ENCODE measurements at regions not wholly inside any gene's neighbourhood (a gene's known extent, or its start where the extent isn't known, plus 50 kb on each side); places are given as distances from the start of the nearest gene placed in this dataset.
"Not testable (repeated sequence)": the region's sequence is repeated elsewhere in the genome, so short reads cannot be mapped to it uniquely, and the experiment has no call there.

- H3K4me1 ChIP-seq (ENCODE audit: control insufficient read depth in 5 of 5, insufficient read depth in 5 of 5, low read length in 5 of 5) = no peaks in the 10 kb centered on the region
- no peaks in the 10 kb centered on the region for H3K27me3 ChIP-seq (ENCODE audit: control insufficient read depth in 5 of 5, insufficient read depth in 4 of 5, low read length in 5 of 5)
- no peak overlapping the region for H3K27ac ChIP-seq (ENCODE audit: low read depth, low read length)
- H3K9ac ChIP-seq (ENCODE audit: low read length in 5 of 5) = no peak overlapping the region
- H3K9me3 ChIP-seq (ENCODE audit: control insufficient read depth in 5 of 5, low read length in 5 of 5) = peaks cover 0 to 3% (median 0%) of the 10 kb centered on the region in 5 donors
- H3K36me3 ChIP-seq (ENCODE audit: control insufficient read depth in 5 of 5, insufficient read depth in 5 of 5, low read length in 5 of 5) = no peaks in the 10 kb centered on the region
- no peak overlapping the region for H3K4me3 ChIP-seq (ENCODE audit: low read depth in 1 of 5, low read length in 5 of 5)
Measured at GRCh38 chr2:224159345-224159928, 120.4 kb upstream of the SERPINE2 start.

DNA sequence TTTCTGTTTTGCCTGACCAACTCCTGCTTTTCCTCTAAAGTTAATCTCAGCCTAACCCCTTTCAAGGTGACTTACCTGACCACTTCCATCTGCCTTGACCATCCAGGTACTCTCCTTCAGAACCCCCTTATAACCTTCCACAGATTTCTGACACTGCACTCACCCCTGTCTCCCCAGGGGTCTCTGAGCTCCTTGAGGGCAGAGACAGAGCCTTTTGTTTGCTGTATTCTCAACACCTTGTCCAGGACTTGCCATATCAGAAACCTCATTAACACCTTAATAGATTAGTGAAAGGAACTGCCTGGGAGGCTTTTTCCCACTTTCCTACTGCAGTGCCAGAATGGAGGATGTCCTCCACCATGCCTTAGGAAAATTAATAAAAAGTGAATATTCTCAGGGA is 119.7 kb upstream of the SERPINE2 start:
- Histone ChIP-seq H3K4me1 (ENCODE audit: control insufficient read depth in 5 of 5, insufficient read depth in 5 of 5, low read length in 5 of 5) (no peaks in the 10 kb centered on the region), H3K36me3 (ENCODE audit: control insufficient read depth in 5 of 5, insufficient read depth in 5 of 5, low read length in 5 of 5) (no peaks in the 10 kb centered on the region), H3K9me3 (ENCODE audit: control insufficient read depth in 5 of 5, low read length in 5 of 5) (peaks cover 0 to 3% (median 0%) of the 10 kb centered on the region in 5 donors), H3K4me3 (ENCODE audit: low read depth in 1 of 5, low read length in 5 of 5) (no peak overlapping the region), H3K9ac (ENCODE audit: low read length in 5 of 5) (no peak overlapping the region), H3K27ac (ENCODE audit: low read depth, low read length) (no peak overlapping the region), H3K27me3 (ENCODE audit: control insufficient read depth in 5 of 5, insufficient read depth in 4 of 5, low read length in 5 of 5) (no peaks in the 10 kb centered on the region)

- H3K36me3 ChIP-seq (ENCODE audit: control insufficient read depth in 5 of 5, insufficient read depth in 5 of 5, low read length in 5 of 5) = no peaks in the 10 kb centered on the region
- H3K27me3 ChIP-seq (ENCODE audit: control insufficient read depth in 5 of 5, insufficient read depth in 4 of 5, low read length in 5 of 5) = no peaks in the 10 kb centered on the region
- no peaks in the 10 kb centered on the region for H3K4me1 ChIP-seq (ENCODE audit: control insufficient read depth in 5 of 5, insufficient read depth in 5 of 5, low read length in 5 of 5)
- H3K9ac ChIP-seq (ENCODE audit: low read length in 5 of 5) = no peak overlapping the region
- peaks cover 0 to 3% (median 0%) of the 10 kb centered on the region in 5 donors for H3K9me3 ChIP-seq (ENCODE audit: control insufficient read depth in 5 of 5, low read length in 5 of 5)
- H3K27ac ChIP-seq (ENCODE audit: low read depth, low read length) = no peak overlapping the region
- H3K4me3 ChIP-seq (ENCODE audit: low read depth in 1 of 5, low read length in 5 of 5) = no peak overlapping the region
Measured at GRCh38 chr2:224158061-224158460, 119.0 kb upstream of the SERPINE2 start.

- Histone ChIP-seq H3K4me3 (ENCODE audit: low read depth in 1 of 5, low read length in 5 of 5) (no peak overlapping the region), H3K27ac (ENCODE audit: low read depth, low read length) (no peak overlapping the region), H3K9me3 (ENCODE audit: control insufficient read depth in 5 of 5, low read length in 5 of 5) (peaks cover 0 to 3% (median 0%) of the 10 kb centered on the region in 5 donors), H3K27me3 (ENCODE audit: control insufficient read depth in 5 of 5, insufficient read depth in 4 of 5, low read length in 5 of 5) (no peaks in the 10 kb centered on the region), H3K4me1 (ENCODE audit: control insufficient read depth in 5 of 5, insufficient read depth in 5 of 5, low read length in 5 of 5) (no peaks in the 10 kb centered on the region), H3K36me3 (ENCODE audit: control insufficient read depth in 5 of 5, insufficient read depth in 5 of 5, low read length in 5 of 5) (no peaks in the 10 kb centered on the region), H3K9ac (ENCODE audit: low read length in 5 of 5) (no peak overlapping the region)
Measured at GRCh38 chr2:224157655-224158054, 118.6 kb upstream of the SERPINE2 start.

DNA sequence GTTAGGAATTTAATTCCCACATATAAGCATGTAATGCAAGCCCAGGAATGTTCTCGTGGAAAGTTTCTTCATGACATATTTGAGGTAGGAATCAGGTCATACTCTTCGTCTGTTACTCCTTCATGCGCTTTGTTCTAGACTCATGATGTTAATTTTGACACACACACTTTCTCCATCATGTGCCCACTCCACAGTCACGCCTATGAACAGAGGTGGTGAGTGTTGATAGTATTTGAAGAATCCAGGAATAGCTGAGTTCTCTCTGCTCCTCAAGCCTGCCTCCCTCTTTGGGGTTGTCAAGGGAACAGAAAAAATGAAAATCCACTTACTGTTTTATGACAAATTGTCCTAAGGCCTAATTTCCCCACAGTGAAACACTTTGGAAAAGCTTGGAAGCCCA is 117.3 kb upstream of the SERPINE2 start:
- Histone ChIP-seq H3K4me1 (ENCODE audit: control insufficient read depth in 5 of 5, insufficient read depth in 5 of 5, low read length in 5 of 5) (no peaks in the 10 kb centered on the region), H3K4me3 (ENCODE audit: low read depth in 1 of 5, low read length in 5 of 5) (no peak overlapping the region)

GRCh38 chr2:224155896-224156295 is 116.8 kb upstream of the SERPINE2 start:
- H3K36me3 ChIP-seq (ENCODE audit: control insufficient read depth in 5 of 5, insufficient read depth in 5 of 5, low read length in 5 of 5) = no peaks in the 10 kb centered on the region

More for the DNA sequence above, 117.3 kb upstream of the SERPINE2 start:
- H3K27ac ChIP-seq (ENCODE audit: low read depth, low read length) = no peak overlapping the region
- H3K27me3 ChIP-seq (ENCODE audit: control insufficient read depth in 5 of 5, insufficient read depth in 4 of 5, low read length in 5 of 5) = no peaks in the 10 kb centered on the region
- H3K9ac ChIP-seq (ENCODE audit: low read length in 5 of 5) = no peak overlapping the region
- H3K36me3 ChIP-seq (ENCODE audit: control insufficient read depth in 5 of 5, insufficient read depth in 5 of 5, low read length in 5 of 5) = no peaks in the 10 kb centered on the region
- H3K9me3 ChIP-seq (ENCODE audit: control insufficient read depth in 5 of 5, low read length in 5 of 5) = peaks cover 0 to 6% (median 3%) of the 10 kb centered on the region in 5 donors

DNA sequence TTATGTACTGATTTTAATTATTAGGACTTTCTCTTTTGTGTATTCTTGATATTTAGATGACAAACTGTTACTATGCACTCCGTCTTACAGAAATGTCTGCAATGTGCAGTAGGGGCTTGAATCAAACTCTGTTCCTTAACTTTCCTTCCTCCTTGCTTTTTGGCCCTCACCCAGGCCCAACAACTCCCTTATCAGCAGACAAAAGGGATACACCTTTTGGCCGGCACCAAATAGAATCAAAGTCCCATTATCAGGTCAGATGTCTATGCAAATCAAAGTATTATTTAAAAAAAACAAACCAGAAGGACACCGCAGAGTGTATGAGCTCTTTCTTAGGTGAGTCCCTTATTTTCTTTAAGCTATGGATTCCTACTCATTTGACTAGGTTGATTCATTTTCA is 116.3 kb upstream of the SERPINE2 start:
- H3K9me3 ChIP-seq (ENCODE audit: control insufficient read depth in 5 of 5, low read length in 5 of 5) = peaks cover 0 to 5% (median 3%) of the 10 kb centered on the region in 5 donors
- H3K36me3 ChIP-seq (ENCODE audit: control insufficient read depth in 5 of 5, insufficient read depth in 5 of 5, low read length in 5 of 5) = no peaks in the 10 kb centered on the region
- no peaks in the 10 kb centered on the region for H3K27me3 ChIP-seq (ENCODE audit: control insufficient read depth in 5 of 5, insufficient read depth in 4 of 5, low read length in 5 of 5)
- no peak overlapping the region for H3K27ac ChIP-seq (ENCODE audit: low read depth, low read length)
- no peaks in the 10 kb centered on the region for H3K4me1 ChIP-seq (ENCODE audit: control insufficient read depth in 5 of 5, insufficient read depth in 5 of 5, low read length in 5 of 5)
- no peak overlapping the region for H3K9ac ChIP-seq (ENCODE audit: low read length in 5 of 5)
- H3K4me3 ChIP-seq (ENCODE audit: low read depth in 1 of 5, low read length in 5 of 5) = no peak overlapping the region

More at GRCh38 chr2:224155896-224156295, 116.8 kb upstream of the SERPINE2 start:
- H3K27ac ChIP-seq (ENCODE audit: low read depth, low read length) = no peak overlapping the region
- H3K9ac ChIP-seq (ENCODE audit: low read length in 5 of 5) = no peak overlapping the region
- no peaks in the 10 kb centered on the region for H3K27me3 ChIP-seq (ENCODE audit: control insufficient read depth in 5 of 5, insufficient read depth in 4 of 5, low read length in 5 of 5)
- peaks cover 0 to 5% (median 3%) of the 10 kb centered on the region in 5 donors for H3K9me3 ChIP-seq (ENCODE audit: control insufficient read depth in 5 of 5, low read length in 5 of 5)
- H3K4me3 ChIP-seq (ENCODE audit: low read depth in 1 of 5, low read length in 5 of 5) = no peak overlapping the region
- H3K4me1 ChIP-seq (ENCODE audit: control insufficient read depth in 5 of 5, insufficient read depth in 5 of 5, low read length in 5 of 5) = no peaks in the 10 kb centered on the region

DNA sequence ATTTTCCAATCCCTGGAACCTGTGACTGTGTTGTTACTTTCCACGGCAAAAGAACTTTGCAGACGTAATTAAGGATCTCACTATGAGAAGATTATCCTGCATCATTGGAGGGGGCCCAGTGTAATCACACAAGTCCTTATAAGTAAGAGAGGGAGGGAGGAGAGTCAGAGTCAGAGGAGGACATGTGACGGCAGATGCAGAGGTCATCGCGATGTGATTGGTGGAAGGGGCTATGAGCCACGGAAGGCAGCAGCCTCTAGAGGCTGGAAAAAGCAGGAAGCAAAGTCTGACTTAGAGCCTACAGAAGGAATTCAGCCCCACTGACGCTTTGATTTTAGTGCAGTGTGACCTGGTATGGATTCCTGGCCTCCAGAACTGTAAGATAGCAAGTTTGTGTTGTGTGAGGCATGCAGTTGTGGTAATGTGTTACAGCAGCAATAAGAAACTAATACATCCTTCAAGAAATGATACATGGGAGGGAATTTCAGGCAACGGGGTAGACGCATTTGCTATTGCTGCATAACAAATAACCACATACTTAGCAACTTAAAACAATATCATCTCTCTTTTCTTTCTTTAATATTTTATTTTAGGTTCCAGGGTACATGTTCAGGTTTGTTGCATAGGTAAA is 112.7 kb upstream of the SERPINE2 start:
- Histone ChIP-seq H3K36me3 (ENCODE audit: control insufficient read depth in 5 of 5, insufficient read depth in 5 of 5, low read length in 5 of 5) (no peaks in the 10 kb centered on the region), H3K4me3 (ENCODE audit: low read depth in 1 of 5, low read length in 5 of 5) (no peak overlapping the region), H3K4me1 (ENCODE audit: control insufficient read depth in 5 of 5, insufficient read depth in 5 of 5, low read length in 5 of 5) (no peaks in the 10 kb centered on the region), H3K27ac (ENCODE audit: low read depth, low read length) (no peak overlapping the region), H3K27me3 (ENCODE audit: control insufficient read depth in 5 of 5, insufficient read depth in 4 of 5, low read length in 5 of 5) (no peaks in the 10 kb centered on the region), H3K9me3 (ENCODE audit: control insufficient read depth in 5 of 5, low read length in 5 of 5) (peaks cover 0 to 5% (median 3%) of the 10 kb centered on the region in 5 donors), H3K9ac (ENCODE audit: low read length in 5 of 5) (no peak overlapping the region)

DNA sequence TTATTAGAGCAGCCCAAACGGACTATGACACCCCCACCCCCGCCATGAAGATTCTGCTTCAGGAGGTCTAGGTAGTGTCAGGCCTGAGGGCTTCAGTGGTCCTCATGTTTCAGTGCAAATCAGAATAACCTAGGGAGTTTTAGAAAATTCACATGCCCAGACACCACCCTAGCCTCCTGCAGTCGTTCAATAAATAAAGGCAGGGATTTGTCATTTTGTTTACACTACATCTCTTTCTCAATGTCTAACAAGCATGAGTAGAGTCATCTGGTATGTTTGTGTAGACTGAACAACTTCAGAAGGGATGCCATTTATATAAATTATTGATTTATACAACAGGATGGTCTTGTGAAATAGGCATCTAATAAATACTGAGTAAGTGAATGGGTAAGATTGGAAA is 112.1 kb upstream of the SERPINE2 start:
- peaks cover 0 to 4% (median 0%) of the 10 kb centered on the region in 5 donors for H3K4me1 ChIP-seq (ENCODE audit: control insufficient read depth in 5 of 5, insufficient read depth in 5 of 5, low read length in 5 of 5)
- H3K27ac ChIP-seq (ENCODE audit: low read depth, low read length) = no peak overlapping the region
- H3K27me3 ChIP-seq (ENCODE audit: control insufficient read depth in 5 of 5, insufficient read depth in 4 of 5, low read length in 5 of 5) = no peaks in the 10 kb centered on the region
- H3K36me3 ChIP-seq (ENCODE audit: control insufficient read depth in 5 of 5, insufficient read depth in 5 of 5, low read length in 5 of 5) = no peaks in the 10 kb centered on the region
- H3K9me3 ChIP-seq (ENCODE audit: control insufficient read depth in 5 of 5, low read length in 5 of 5) = peaks cover 0 to 5% (median 3%) of the 10 kb centered on the region in 5 donors
- no peak overlapping the region for H3K9ac ChIP-seq (ENCODE audit: low read length in 5 of 5)
- H3K4me3 ChIP-seq (ENCODE audit: low read depth in 1 of 5, low read length in 5 of 5) = no peak overlapping the region

DNA sequence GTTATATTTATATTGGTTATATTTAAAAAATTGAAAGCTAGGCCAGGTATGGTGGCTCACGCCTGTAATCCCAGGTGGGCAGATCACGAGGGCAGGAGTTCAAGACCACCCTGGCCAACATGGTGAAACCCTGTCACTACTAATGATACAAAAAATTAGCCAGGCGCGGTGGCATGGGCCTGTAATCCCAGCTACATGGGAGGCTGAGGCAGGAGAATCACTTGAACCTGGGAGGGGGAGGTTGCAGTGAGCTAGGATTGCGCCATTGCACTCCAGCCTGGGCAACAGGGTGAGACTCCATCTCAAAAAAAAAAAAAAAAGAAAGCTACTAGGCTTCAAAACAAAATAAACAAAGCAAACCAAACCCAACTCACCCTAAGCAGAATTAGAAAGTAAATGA is 109.0 kb upstream of the SERPINE2 start:
- not testable (repeated sequence) for H3K27ac ChIP-seq (ENCODE audit: low read depth, low read length); H3K36me3 ChIP-seq (ENCODE audit: control insufficient read depth in 5 of 5, insufficient read depth in 5 of 5, low read length in 5 of 5); H3K4me3 ChIP-seq (ENCODE audit: low read depth in 1 of 5, low read length in 5 of 5); H3K27me3 ChIP-seq (ENCODE audit: control insufficient read depth in 5 of 5, insufficient read depth in 4 of 5, low read length in 5 of 5); H3K4me1 ChIP-seq (ENCODE audit: control insufficient read depth in 5 of 5, insufficient read depth in 5 of 5, low read length in 5 of 5); H3K9me3 ChIP-seq (ENCODE audit: control insufficient read depth in 5 of 5, low read length in 5 of 5); H3K9ac ChIP-seq (ENCODE audit: low read length in 5 of 5)
